BE2C (cell line): ENCODE measurements at regions not wholly inside any gene's neighbourhood (a gene's known extent, or its start where the extent isn't known, plus 50 kb on each side); places are given as distances from the start of the nearest gene placed in this dataset.

ENCODE experiments used
- DNase-seq: peaks from one replicate; pipeline ENCODE4 v3.0.0-alpha.2; 2020
- H3K27me3 ChIP-seq: fragments of 250-450 bp; sonication (Bioruptor Pico); 2 replicates; pipeline ENCODE4 v1.5.1; 2020; ENCODE audit warnings: mild to moderate bottlenecking
- H3K36me3 ChIP-seq: fragments of 250-450 bp; sonication (Bioruptor Pico); 2 replicates; pipeline ENCODE4 v1.5.1; 2020; ENCODE audit warnings: mild to moderate bottlenecking
- H3K4me1 ChIP-seq: fragments of 250-450 bp; sonication (Bioruptor Pico); 2 replicates; pipeline ENCODE4 v1.5.1; 2020
- H3K4me3 ChIP-seq: 2 replicates; pipeline ENCODE4 v1.5.1; 2011; ENCODE audit warnings: low read depth, low read length
- H3K9me3 ChIP-seq: fragments of 250-450 bp; sonication (Bioruptor Pico); 2 replicates; pipeline ENCODE4 v1.5.1; 2020
- TF ChIP-seq, protein P1 (sequence below): IDR thresholded peaks from 2 replicates; pipeline ENCODE4 v1.5.1; 2012; ENCODE audit warnings: mild to moderate bottlenecking, low read depth, low read length

DNA sequence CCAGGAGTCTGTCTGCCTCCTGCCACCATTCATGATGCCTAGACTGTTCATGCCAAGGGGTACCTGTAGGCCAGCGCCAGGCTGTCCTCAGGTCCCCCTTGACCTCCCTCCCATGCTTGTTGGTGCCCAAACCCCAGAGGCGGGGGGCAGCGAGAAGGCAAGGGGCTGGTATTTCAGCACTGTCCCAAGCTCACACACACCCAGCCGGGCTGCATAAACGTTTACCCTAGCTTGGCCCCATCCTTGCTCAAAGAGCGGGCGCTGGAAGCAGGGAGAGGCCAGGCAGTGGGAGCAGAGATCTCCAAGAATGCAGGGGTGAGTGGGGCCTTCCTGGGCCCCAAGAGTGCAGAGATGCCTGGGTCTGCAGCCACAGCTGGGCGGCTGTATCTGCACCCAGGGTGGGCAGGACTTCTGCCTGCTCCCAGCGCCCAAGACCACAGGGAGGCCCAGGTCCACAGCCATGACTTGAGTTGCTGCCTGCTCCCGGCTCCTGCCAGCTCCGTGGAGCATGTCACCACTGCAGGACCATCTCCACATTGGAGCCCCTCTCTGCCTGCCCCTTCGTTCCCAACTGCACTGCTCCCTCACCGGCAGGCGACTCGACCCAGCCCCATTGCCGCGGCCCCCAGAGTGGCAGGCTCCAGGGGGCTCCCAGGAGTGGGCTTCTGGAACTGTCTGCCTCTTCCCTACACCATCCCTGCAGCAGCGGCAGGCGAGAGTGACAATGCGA, 616.6 kb downstream of the METTL4 start:
- H3K4me1 ChIP-seq: no peaks in the 10 kb centered on the region
- no peak overlapping the region for H3K4me3 ChIP-seq
- H3K9me3 ChIP-seq: no peaks in the 10 kb centered on the region
- no peaks in the 10 kb centered on the region for H3K27me3 ChIP-seq
- no peak for DNase-seq
- TF ChIP-seq, protein P1, sequence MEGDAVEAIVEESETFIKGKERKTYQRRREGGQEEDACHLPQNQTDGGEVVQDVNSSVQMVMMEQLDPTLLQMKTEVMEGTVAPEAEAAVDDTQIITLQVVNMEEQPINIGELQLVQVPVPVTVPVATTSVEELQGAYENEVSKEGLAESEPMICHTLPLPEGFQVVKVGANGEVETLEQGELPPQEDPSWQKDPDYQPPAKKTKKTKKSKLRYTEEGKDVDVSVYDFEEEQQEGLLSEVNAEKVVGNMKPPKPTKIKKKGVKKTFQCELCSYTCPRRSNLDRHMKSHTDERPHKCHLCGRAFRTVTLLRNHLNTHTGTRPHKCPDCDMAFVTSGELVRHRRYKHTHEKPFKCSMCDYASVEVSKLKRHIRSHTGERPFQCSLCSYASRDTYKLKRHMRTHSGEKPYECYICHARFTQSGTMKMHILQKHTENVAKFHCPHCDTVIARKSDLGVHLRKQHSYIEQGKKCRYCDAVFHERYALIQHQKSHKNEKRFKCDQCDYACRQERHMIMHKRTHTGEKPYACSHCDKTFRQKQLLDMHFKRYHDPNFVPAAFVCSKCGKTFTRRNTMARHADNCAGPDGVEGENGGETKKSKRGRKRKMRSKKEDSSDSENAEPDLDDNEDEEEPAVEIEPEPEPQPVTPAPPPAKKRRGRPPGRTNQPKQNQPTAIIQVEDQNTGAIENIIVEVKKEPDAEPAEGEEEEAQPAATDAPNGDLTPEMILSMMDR: no peak
- H3K36me3 ChIP-seq: no peaks in the 10 kb centered on the region

GRCh38 chr18:1958798-1959197, 612.5 kb downstream of the METTL4 start:
- no peak for DNase-seq
- no peaks in the 10 kb centered on the region for H3K4me1 ChIP-seq
- TF ChIP-seq, protein P1: no peak
- no peaks in the 10 kb centered on the region for H3K27me3 ChIP-seq
- no peaks in the 10 kb centered on the region for H3K36me3 ChIP-seq
- H3K9me3 ChIP-seq: no peaks in the 10 kb centered on the region
- H3K4me3 ChIP-seq: no peak overlapping the region

DNA sequence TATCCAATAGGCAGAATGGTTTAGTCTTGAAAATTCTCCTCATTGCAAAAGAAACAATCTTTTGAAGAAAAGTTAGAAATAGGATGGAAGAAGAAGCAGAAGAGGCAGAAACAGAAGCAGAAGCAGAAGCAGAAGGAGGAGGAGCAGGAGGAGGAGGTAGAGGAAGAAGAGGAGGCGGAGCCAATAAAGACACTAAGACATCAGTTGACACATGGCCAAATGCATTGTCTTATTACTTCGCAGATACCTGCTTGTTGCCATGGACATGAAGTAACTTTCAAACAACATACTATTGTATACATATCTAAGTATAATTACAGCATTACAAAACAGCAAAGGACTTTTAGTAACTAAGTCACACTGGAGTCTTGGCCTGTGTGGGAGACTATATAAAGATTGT, 606.3 kb downstream of the METTL4 start:
- Histone ChIP-seq H3K4me3 (no peak overlapping the region), H3K36me3 (no peaks in the 10 kb centered on the region), H3K27me3 (no peaks in the 10 kb centered on the region), H3K4me1 (no peaks in the 10 kb centered on the region), H3K9me3 (no peaks in the 10 kb centered on the region)
- DNase-seq: no peak
- TF ChIP-seq, protein P1: no peak

GRCh38 chr18:1965541-1965940, 605.8 kb downstream of the METTL4 start:
- Histone ChIP-seq H3K27me3 (no peaks in the 10 kb centered on the region), H3K4me1 (no peaks in the 10 kb centered on the region), H3K9me3 (no peaks in the 10 kb centered on the region), H3K4me3 (no peak overlapping the region), H3K36me3 (no peaks in the 10 kb centered on the region)
- no peak for DNase-seq
- TF ChIP-seq, protein P1: no peak

- Histone ChIP-seq H3K4me1 (no peaks in the 10 kb centered on the region), H3K4me3 (no peak overlapping the region), H3K27me3 (no peaks in the 10 kb centered on the region), H3K36me3 (no peaks in the 10 kb centered on the region), H3K9me3 (no peaks in the 10 kb centered on the region)
- no peak for DNase-seq
- TF ChIP-seq, protein P1: no peak
Observed at GRCh38 chr18:1968801-1969498, 602.4 kb downstream of the METTL4 start.

DNA sequence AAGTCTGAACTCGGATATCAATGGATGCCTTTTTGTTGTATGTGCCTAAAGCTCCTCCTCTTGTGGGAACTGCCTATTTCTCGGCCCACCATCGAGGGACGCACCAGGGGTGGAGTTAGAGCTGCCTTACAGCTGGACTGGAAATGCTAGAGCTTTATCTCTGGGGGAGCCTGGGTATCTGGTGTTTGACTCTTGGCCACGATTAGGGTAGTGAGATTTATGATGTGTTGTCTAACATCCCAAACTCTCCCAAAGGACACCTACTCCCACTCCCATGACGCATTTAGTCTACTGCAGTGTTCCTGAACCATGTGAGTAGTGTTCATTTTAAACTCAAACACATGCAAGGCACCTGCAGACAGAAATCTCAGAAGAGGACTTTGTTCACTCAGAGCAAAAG, 594.8 kb downstream of the METTL4 start:
- Histone ChIP-seq H3K36me3 (no peaks in the 10 kb centered on the region), H3K27me3 (no peaks in the 10 kb centered on the region), H3K4me3 (no peak overlapping the region), H3K9me3 (no peaks in the 10 kb centered on the region), H3K4me1 (no peaks in the 10 kb centered on the region)
- no peak for DNase-seq
- TF ChIP-seq, protein P1: no peak
